ENCODE measurements at regions not wholly inside any gene's neighbourhood (a gene's known extent, or its start where the extent isn't known, plus 50 kb on each side); places are given as distances from the start of the nearest gene placed in this dataset.

- no peak overlapping the region for H3K4me3 ChIP-seq (ENCODE audit: low read depth, low read length)
- TF ChIP-seq, protein P1, sequence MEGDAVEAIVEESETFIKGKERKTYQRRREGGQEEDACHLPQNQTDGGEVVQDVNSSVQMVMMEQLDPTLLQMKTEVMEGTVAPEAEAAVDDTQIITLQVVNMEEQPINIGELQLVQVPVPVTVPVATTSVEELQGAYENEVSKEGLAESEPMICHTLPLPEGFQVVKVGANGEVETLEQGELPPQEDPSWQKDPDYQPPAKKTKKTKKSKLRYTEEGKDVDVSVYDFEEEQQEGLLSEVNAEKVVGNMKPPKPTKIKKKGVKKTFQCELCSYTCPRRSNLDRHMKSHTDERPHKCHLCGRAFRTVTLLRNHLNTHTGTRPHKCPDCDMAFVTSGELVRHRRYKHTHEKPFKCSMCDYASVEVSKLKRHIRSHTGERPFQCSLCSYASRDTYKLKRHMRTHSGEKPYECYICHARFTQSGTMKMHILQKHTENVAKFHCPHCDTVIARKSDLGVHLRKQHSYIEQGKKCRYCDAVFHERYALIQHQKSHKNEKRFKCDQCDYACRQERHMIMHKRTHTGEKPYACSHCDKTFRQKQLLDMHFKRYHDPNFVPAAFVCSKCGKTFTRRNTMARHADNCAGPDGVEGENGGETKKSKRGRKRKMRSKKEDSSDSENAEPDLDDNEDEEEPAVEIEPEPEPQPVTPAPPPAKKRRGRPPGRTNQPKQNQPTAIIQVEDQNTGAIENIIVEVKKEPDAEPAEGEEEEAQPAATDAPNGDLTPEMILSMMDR (IDR thresholded peaks at IDR 0.05; ENCODE audit: borderline replicate concordance, insufficient read depth, low read depth, low read length): no peak
Measured at GRCh38 chr15:38740206-38740605, 175.6 kb upstream of the RASGRP1 start.

GRCh38 chr15:38743147-38743546 lies 178.5 kb upstream of the RASGRP1 start:
- H3K4me3 ChIP-seq (ENCODE audit: low read depth, low read length): no peak overlapping the region
- TF ChIP-seq, protein P1 (IDR thresholded peaks at IDR 0.05; ENCODE audit: borderline replicate concordance, insufficient read depth, low read depth, low read length): no peak

DNA sequence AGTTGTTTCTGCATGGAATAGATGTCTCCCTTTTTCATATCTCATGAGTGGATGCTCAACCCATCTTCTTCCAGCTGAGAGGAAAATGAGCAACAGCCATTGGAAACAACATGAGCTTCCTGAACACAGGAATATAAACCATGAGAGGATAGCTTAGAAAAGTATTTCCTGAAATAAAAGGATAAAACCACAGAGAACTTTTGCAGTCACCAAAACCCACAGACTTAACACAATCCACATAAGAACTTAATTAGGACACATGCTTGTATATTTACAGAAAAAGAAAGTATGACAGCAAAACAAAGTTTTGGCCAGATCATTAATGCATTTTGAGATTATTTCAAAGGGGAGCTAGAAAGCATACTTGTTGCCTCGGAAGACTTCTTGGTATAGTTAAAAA lies 180.5 kb upstream of the RASGRP1 start:
- TF ChIP-seq, protein P1 (IDR thresholded peaks at IDR 0.05; ENCODE audit: borderline replicate concordance, insufficient read depth, low read depth, low read length): no peak
- no peak overlapping the region for H3K4me3 ChIP-seq (ENCODE audit: low read depth, low read length)

- no peak overlapping the region for H3K4me3 ChIP-seq (ENCODE audit: low read depth, low read length)
- TF ChIP-seq, protein P1 (IDR thresholded peaks at IDR 0.05; ENCODE audit: borderline replicate concordance, insufficient read depth, low read depth, low read length): no peak
Measured at GRCh38 chr15:38745626-38746025, 181.0 kb upstream of the RASGRP1 start.

- TF ChIP-seq, protein P1 (IDR thresholded peaks at IDR 0.05; ENCODE audit: borderline replicate concordance, insufficient read depth, low read depth, low read length): no peak
Measured at GRCh38 chr15:38746211-38746610, 181.6 kb upstream of the RASGRP1 start.

GRCh38 chr15:38748710-38749109 lies 184.1 kb upstream of the RASGRP1 start:
- no peak overlapping the region for H3K4me3 ChIP-seq (ENCODE audit: low read depth, low read length)
- TF ChIP-seq, protein P1 (IDR thresholded peaks at IDR 0.05; ENCODE audit: borderline replicate concordance, insufficient read depth, low read depth, low read length): no peak

More at GRCh38 chr15:38746211-38746610, 181.6 kb upstream of the RASGRP1 start:
- H3K4me3 ChIP-seq (ENCODE audit: low read depth, low read length): no peak overlapping the region

DNA sequence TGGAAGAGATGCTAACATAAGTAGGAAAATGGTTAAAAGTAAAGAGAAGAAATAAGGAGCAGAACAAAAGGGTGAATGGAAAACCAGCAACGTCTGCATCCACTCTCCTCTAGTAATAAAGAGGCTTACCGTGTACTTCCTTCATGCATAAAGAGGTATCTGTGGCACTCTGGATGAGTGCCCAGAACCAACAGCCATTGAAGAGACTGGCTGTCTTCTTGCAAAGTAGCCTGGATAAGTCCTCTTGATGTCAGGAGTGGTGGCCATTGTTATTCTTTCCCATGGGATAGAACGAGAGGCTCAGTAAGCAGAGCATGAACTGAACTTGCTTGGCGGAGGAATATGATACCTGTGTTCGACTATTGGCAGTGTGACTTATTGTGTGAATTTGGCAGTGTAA lies 186.2 kb upstream of the RASGRP1 start:
- no peak overlapping the region for H3K4me3 ChIP-seq (ENCODE audit: low read depth, low read length)
- TF ChIP-seq, protein P1 (IDR thresholded peaks at IDR 0.05; ENCODE audit: borderline replicate concordance, insufficient read depth, low read depth, low read length): no peak

Data from GM12875 (cell line).